Adrenal gland (tissue), 9 donors: ENCODE measurements at regions not wholly inside any gene's neighbourhood (a gene's known extent, or its start where the extent isn't known, plus 50 kb on each side); places are given as distances from the start of the nearest gene placed in this dataset.

Experiments used
- DNase-seq, 7 donors: peaks; one replicate each; pipeline ENCODE4 v3.0.0-alpha.2; 2019 to 2020
- H3K27ac ChIP-seq, 5 donors: fragments of 200-600 bp; sonication (generic) in 4 of 5; 1 replicate in 3 of 5; 2 replicates in 2 of 5; pipeline versions ENCODE4 v1.5.1 to v1.8.0; 2016 to 2020; ENCODE audit warnings: mild to moderate bottlenecking in 1 of 5
- H3K27me3 ChIP-seq: fragments of 200-600 bp; 2 replicates; pipeline ENCODE4 v1.8.0; 2021
- H3K36me3 ChIP-seq, 2 donors: fragments of 200-600 bp; replicated peaks in 1 of 2; 1 replicate in 1 of 2; 2 replicates in 1 of 2; pipeline versions ENCODE4 v1.5.1 to v1.8.0; 2018 to 2022
- H3K4me1 ChIP-seq, 2 donors: fragments of 200-600 bp; replicated peaks in 1 of 2; 1 replicate in 1 of 2; 2 replicates in 1 of 2; pipeline versions ENCODE4 v1.5.1 to v1.8.0; 2018 to 2021
- H3K4me3 ChIP-seq, 4 donors: fragments of 200-600 bp; sonication (generic) in 3 of 4; one replicate each; pipeline ENCODE4 v1.5.1; 2016 to 2018
- H3K9me3 ChIP-seq, 3 donors: fragments of 200-600 bp; sonication (generic) in 1 of 3; replicated peaks in 1 of 3; 1 replicate in 2 of 3; 2 replicates in 1 of 3; pipeline versions ENCODE4 v1.5.1 to v1.8.0; 2016 to 2021
- POLR2A ChIP-seq, 2 donors: fragments of 450-650 bp; IDR thresholded peaks; one replicate each; pipeline ENCODE4 v1.6.1; 2017; ENCODE audit warnings: antibody characterized with exemption in 2 of 2, mild to moderate bottlenecking in 2 of 2, moderate library complexity in 1 of 2
- WGBS, 4 donors: extraction: QIAGEN DNeasy Blood & Tissue Kit in 2 of 4; methylation state at CpG; one replicate each; pipeline versions ENCODE4 v1.1.5 to v1.1.7; 2013 to 2017; 5-methylcytosine and 5-hydroxymethylcytosine counted together
- intact Hi-C, 2 donors: fragments of 100-400 bp; cut with DNase I; formaldehyde crosslinking; loops; one replicate each; pipeline versions ENCODE4 v1.14.1 to v1.15.0; 2022 to 2023
- TF ChIP-seq, protein P1 (sequence below), 6 experiments: fragments of 450-650 bp in 4 of 6; fragments of 200-600 bp in 2 of 6; sonication (generic) in 1 of 6; IDR thresholded peaks; 1 replicate in 5 of 6; 2 replicates in 1 of 6; pipeline versions ENCODE4 v1.5.1 to v1.8.0; 2016 to 2021; ENCODE audit warnings: antibody characterized with exemption in 6 of 6, mild to moderate bottlenecking in 2 of 6, moderate library complexity in 1 of 6
- donor health status: healthy with polysubstance abuse.
- donor health status: Bipolar disorder and iron deficiency.
- donor health status: DM: yes; HTN: yes; CAD: no.
- donor health status: DM: no; HTN: no; CAD: no.
- donor health status: DM: no; HTN: no; CAD: no.

DNA sequence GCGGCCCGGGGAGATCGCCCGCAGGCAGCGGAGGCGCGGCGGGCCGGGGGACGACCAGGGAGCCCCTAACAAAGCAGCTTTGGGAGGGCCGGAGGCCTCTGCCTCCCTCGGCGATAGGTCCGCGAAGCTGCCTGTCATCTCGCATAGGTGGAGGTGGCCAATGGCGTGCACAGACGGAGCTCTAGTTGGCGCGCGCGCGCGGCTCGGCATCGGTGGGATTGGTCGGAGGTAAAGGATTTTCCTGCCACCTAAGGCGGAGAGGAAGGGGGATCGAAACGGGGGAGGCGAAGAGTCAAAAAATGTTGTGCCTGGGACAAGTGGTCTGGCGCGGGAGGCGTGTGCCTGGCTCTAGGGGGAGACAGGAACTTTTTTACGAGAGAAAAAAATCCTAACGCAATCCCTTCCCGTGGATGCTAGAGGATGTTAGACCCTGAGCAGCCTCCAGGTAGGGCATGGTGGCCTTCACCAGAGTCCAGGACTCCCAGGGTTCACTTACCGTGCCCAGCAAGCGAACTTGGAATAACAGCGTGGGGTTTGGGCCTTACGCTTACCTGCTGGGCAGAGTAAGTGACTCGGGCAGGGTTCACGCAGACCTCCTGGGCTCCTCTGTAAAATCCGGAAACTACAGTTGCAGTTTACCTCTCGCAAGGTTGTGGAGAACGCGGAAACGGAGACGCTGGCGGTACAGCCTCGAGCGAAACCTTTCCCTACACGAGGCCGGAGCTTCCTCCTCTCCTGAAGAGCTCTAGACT is 99.9 kb upstream of the SOD1 start:
- H3K9me3 ChIP-seq, result no peaks in the 10 kb centered on the region
- WGBS, 4 donors, result 2 to 5% (median 3%) methylated on average over 36 to 54 of the region's 54 CpGs
- peak; percentile 64 to 95 (median 81) for DNase-seq
- peaks cover 0 to 7% of the 10 kb centered on the region in 2 donors for H3K4me1 ChIP-seq
- H3K27me3 ChIP-seq, result peaks cover 42% of the 10 kb centered on the region
- H3K36me3 ChIP-seq, result no peaks in the 10 kb centered on the region
- TF ChIP-seq, protein P1, sequence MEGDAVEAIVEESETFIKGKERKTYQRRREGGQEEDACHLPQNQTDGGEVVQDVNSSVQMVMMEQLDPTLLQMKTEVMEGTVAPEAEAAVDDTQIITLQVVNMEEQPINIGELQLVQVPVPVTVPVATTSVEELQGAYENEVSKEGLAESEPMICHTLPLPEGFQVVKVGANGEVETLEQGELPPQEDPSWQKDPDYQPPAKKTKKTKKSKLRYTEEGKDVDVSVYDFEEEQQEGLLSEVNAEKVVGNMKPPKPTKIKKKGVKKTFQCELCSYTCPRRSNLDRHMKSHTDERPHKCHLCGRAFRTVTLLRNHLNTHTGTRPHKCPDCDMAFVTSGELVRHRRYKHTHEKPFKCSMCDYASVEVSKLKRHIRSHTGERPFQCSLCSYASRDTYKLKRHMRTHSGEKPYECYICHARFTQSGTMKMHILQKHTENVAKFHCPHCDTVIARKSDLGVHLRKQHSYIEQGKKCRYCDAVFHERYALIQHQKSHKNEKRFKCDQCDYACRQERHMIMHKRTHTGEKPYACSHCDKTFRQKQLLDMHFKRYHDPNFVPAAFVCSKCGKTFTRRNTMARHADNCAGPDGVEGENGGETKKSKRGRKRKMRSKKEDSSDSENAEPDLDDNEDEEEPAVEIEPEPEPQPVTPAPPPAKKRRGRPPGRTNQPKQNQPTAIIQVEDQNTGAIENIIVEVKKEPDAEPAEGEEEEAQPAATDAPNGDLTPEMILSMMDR (IDR thresholded peaks at IDR 0.05), result no peak
- no peak for TF ChIP-seq POLR2A (IDR thresholded peaks at IDR 0.05)
- peak overlapping the region in 1 of 4 donors; percentile 59 for H3K4me3 ChIP-seq
- no peak overlapping the region for H3K27ac ChIP-seq
- intact Hi-C loops, result no loop called here

DNA sequence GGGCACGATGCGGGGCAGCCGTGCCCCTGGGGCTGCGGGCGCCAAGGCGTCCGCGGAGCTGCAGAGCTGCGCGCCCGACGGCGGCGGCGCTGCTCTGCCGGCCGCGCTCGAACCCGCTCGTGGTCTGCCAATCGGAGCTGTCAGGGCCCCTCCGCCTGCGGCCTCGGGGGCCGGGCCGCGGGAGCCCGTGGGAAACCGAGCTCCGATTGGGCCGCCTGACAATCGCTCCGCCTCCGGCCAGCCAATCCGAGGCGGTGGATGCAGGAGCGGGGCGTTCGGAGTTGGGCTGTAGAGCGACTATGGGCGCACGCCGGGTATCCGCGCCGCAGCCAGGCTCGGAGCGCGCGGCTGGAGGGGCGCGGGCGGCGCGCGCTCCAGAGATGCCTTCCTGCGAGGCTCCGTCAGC is 100.5 kb upstream of the SOD1 start:
- intact Hi-C loops, result no loop called here
- Histone ChIP-seq H3K36me3 (no peaks in the 10 kb centered on the region), H3K27me3 (peaks cover 42% of the 10 kb centered on the region), H3K27ac (no peak overlapping the region), H3K4me3 (peak overlapping the region in 1 of 4 donors; percentile 59), H3K9me3 (no peaks in the 10 kb centered on the region), H3K4me1 (peaks cover 0 to 7% of the 10 kb centered on the region in 2 donors)
- TF ChIP-seq, protein P1 (IDR thresholded peaks at IDR 0.05), result no peak
- TF ChIP-seq POLR2A (IDR thresholded peaks at IDR 0.05), result no peak
- WGBS, 4 donors, result 0 to 1% methylated on average over 59 of the region's 59 CpGs; no CpG with 5 or more reads in 2 of the 4 donors
- peak; percentile 71 to 92 (median 77) for DNase-seq

DNA sequence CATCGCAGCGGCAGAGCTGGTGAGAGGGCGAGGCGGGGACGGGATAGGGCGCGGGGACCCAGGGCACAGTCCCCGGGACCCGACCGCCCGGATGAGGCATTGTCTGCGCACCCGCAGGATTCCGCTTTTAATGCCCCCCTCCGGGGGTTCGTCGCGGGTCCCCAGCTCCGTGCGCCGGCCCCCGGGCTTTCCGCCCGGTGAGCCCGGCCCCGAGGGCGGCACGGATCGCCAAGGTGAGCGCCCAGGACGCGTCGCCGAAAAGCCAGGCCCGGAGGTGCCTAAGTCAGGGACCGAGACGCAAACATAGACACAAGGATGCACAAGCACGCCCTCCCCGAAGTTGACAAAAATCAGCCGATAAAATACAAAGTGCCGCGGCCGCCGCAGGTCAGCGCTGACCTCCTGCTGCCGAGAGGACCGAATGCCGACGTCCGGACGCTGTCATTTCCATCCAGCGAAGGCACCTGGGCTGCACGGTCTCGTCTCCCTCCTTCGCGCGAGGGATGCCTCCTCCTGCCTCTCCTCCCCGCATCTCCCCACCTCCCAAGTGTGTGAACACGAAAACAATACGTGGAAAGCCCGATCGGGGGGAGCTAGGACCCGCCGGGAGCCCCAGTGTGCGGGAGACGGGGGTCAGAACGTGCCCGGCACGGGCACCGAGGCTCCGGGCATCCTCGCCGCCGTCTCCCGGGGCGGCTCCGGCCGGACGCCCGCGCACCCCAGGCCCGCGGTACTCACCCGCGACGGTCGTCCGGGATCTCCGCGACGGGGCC is 101.1 kb upstream of the SOD1 start:
- peak in 2 of 7 donors; percentile 22 to 53 for DNase-seq
- peaks cover 0 to 7% of the 10 kb centered on the region in 2 donors for H3K4me1 ChIP-seq
- 0 to 2% (median 1%) methylated on average over 12 to 91 of the region's 91 CpGs for WGBS, 4 donors
- intact Hi-C loops, result no loop called here
- H3K36me3 ChIP-seq, result no peaks in the 10 kb centered on the region
- H3K27me3 ChIP-seq, result peaks cover 42% of the 10 kb centered on the region
- H3K4me3 ChIP-seq, result peak overlapping the region in 2 of 4 donors; percentile 4 to 59
- H3K27ac ChIP-seq, result no peak overlapping the region
- H3K9me3 ChIP-seq, result no peaks in the 10 kb centered on the region
- TF ChIP-seq, protein P1 (IDR thresholded peaks at IDR 0.05), result no peak
- TF ChIP-seq POLR2A (IDR thresholded peaks at IDR 0.05), result no peak

DNA sequence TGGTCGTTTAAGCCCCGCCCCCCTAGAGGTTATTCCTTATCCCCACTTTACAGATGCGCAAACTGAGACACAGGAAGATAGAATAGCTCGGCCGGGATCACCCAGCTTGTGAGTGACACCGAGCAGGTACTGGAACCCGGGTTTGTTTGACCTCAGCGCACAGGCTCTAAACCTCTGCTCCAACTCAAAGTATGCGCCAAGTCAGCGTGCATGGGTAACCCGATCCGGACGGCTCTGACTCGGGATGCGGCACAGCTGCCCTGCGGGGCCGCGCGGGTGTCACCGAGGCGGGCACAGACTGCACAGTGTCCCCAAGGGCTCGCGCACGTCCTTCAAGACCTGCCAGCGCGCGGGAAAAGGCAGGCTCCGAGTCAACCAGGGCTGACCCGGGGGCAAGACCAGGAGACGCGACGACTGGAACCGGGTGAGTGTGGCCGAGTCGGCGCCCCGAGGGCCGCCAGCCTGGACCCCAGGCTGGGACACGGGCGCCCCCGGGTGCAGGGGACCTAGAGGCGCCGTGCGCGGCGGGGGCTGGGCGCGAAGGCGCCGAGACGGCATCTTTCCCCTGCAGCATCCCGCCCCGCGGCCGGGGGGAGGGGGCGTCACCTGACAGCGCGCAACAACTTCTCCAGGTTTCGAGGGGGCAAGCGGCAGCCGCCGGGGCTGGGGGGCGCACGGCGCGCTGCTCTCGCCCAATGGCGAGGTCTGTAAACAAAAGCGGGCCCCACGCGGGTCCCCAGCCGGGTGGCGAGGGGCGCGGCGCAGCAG is 101.9 kb upstream of the SOD1 start:
- intact Hi-C loops, result no loop called here
- H3K27ac ChIP-seq, result no peak overlapping the region
- peaks cover 42% of the 10 kb centered on the region for H3K27me3 ChIP-seq
- peak in 1 of 7 donors; percentile 14 for DNase-seq
- H3K9me3 ChIP-seq, result no peaks in the 10 kb centered on the region
- peak overlapping the region in 1 of 4 donors; percentile 59 for H3K4me3 ChIP-seq
- H3K36me3 ChIP-seq, result no peaks in the 10 kb centered on the region
- H3K4me1 ChIP-seq, result peaks cover 0 to 7% of the 10 kb centered on the region in 2 donors
- WGBS, 4 donors, result 4 to 19% (median 6%) methylated on average over 13 to 76 of the region's 76 CpGs
- TF ChIP-seq, protein P1 (IDR thresholded peaks at IDR 0.05), result no peak
- TF ChIP-seq POLR2A (IDR thresholded peaks at IDR 0.05), result no peak
